ENCODE measurements at regions not wholly inside any gene's neighbourhood (a gene's known extent, or its start where the extent isn't known, plus 50 kb on each side); places are given as distances from the start of the nearest gene placed in this dataset.

GRCh38 chr11:91986218-91986617 is 238.4 kb upstream of the FAT3 start:
- H3K36me3 Mint-ChIP-seq = no peaks in the 10 kb centered on the region
- no peaks in the 10 kb centered on the region for H3K4me1 Mint-ChIP-seq
- peaks cover 3% of the 10 kb centered on the region for H3K9me3 Mint-ChIP-seq (ENCODE audit: low read depth)
- ATAC-seq (no peak), DNase-seq (no peak)
- CTCF ChIA-PET = no interaction called here
- H3K27me3 Mint-ChIP-seq = no peaks in the 10 kb centered on the region
- H3K27ac Mint-ChIP-seq = no peak overlapping the region
- no peak overlapping the region for H3K4me3 Mint-ChIP-seq

- no peaks in the 10 kb centered on the region for H3K27me3 Mint-ChIP-seq
- no peak for ATAC-seq
- H3K27ac Mint-ChIP-seq = no peak overlapping the region
- peaks cover 3% of the 10 kb centered on the region for H3K9me3 Mint-ChIP-seq (ENCODE audit: low read depth)
- no peaks in the 10 kb centered on the region for H3K4me1 Mint-ChIP-seq
- CTCF ChIA-PET = interaction anchor here (0.7 kb wide), 1 partner anchor 8 kb away, joined by 3 read pairs; no protein-coding TSS in a partner anchor
- no peaks in the 10 kb centered on the region for H3K36me3 Mint-ChIP-seq
- no peak for DNase-seq
- H3K4me3 Mint-ChIP-seq = no peak overlapping the region
Measured at GRCh38 chr11:91984033-91984584, 240.5 kb upstream of the FAT3 start.

- H3K9me3 Mint-ChIP-seq (ENCODE audit: low read depth) = peaks cover 3% of the 10 kb centered on the region
- DNase-seq (no peak), ATAC-seq (no peak)
- no peaks in the 10 kb centered on the region for H3K4me1 Mint-ChIP-seq
- no peaks in the 10 kb centered on the region for H3K36me3 Mint-ChIP-seq
- CTCF ChIA-PET = no interaction called here
- H3K27ac Mint-ChIP-seq = no peak overlapping the region
- no peaks in the 10 kb centered on the region for H3K27me3 Mint-ChIP-seq
- H3K4me3 Mint-ChIP-seq = no peak overlapping the region
Measured at GRCh38 chr11:91981995-91982394, 242.6 kb upstream of the FAT3 start.

- DNase-seq (no peak), ATAC-seq (no peak)
- no peaks in the 10 kb centered on the region for H3K27me3 Mint-ChIP-seq
- no peaks in the 10 kb centered on the region for H3K36me3 Mint-ChIP-seq
- no peak overlapping the region for H3K27ac Mint-ChIP-seq
- no peak overlapping the region for H3K4me3 Mint-ChIP-seq
- H3K9me3 Mint-ChIP-seq (ENCODE audit: low read depth) = peaks cover 3% of the 10 kb centered on the region
- H3K4me1 Mint-ChIP-seq = no peaks in the 10 kb centered on the region
- CTCF ChIA-PET = no interaction called here
Measured at GRCh38 chr11:91979775-91980174, 244.8 kb upstream of the FAT3 start.

- H3K27ac Mint-ChIP-seq = no peak overlapping the region
- H3K27me3 Mint-ChIP-seq = no peaks in the 10 kb centered on the region
- ATAC-seq (no peak), DNase-seq (no peak)
- no peak overlapping the region for H3K4me3 Mint-ChIP-seq
- H3K4me1 Mint-ChIP-seq = no peaks in the 10 kb centered on the region
- no peaks in the 10 kb centered on the region for H3K36me3 Mint-ChIP-seq
- CTCF ChIA-PET = no interaction called here
- H3K9me3 Mint-ChIP-seq (ENCODE audit: low read depth) = peaks cover 3% of the 10 kb centered on the region
Measured at GRCh38 chr11:91978747-91979146, 245.9 kb upstream of the FAT3 start.

- no peaks in the 10 kb centered on the region for H3K9me3 Mint-ChIP-seq (ENCODE audit: low read depth)
- no peaks in the 10 kb centered on the region for H3K36me3 Mint-ChIP-seq
- CTCF ChIA-PET = no interaction called here
- no peak for ATAC-seq
- DNase-seq = no peak
- no peak overlapping the region for H3K4me3 Mint-ChIP-seq
- no peaks in the 10 kb centered on the region for H3K4me1 Mint-ChIP-seq
- no peak overlapping the region for H3K27ac Mint-ChIP-seq
- H3K27me3 Mint-ChIP-seq = no peaks in the 10 kb centered on the region
Measured at GRCh38 chr11:91972665-91973266, 251.9 kb upstream of the FAT3 start.

GRCh38 chr11:91970624-91971023 is 254.0 kb upstream of the FAT3 start:
- H3K4me3 Mint-ChIP-seq = no peak overlapping the region
- peaks cover 2% of the 10 kb centered on the region for H3K9me3 Mint-ChIP-seq (ENCODE audit: low read depth)
- CTCF ChIA-PET = no interaction called here
- H3K27me3 Mint-ChIP-seq = no peaks in the 10 kb centered on the region
- H3K36me3 Mint-ChIP-seq = no peaks in the 10 kb centered on the region
- no peak overlapping the region for H3K27ac Mint-ChIP-seq
- DNase-seq (no peak), ATAC-seq (no peak)
- H3K4me1 Mint-ChIP-seq = no peaks in the 10 kb centered on the region

GRCh38 chr11:91969486-91969885 is 255.1 kb upstream of the FAT3 start:
- H3K27me3 Mint-ChIP-seq = no peaks in the 10 kb centered on the region
- H3K4me1 Mint-ChIP-seq = no peaks in the 10 kb centered on the region
- H3K36me3 Mint-ChIP-seq = no peaks in the 10 kb centered on the region
- no peak overlapping the region for H3K27ac Mint-ChIP-seq
- CTCF ChIA-PET = no interaction called here
- DNase-seq (no peak), ATAC-seq (no peak)
- no peak overlapping the region for H3K4me3 Mint-ChIP-seq
- H3K9me3 Mint-ChIP-seq (ENCODE audit: low read depth) = peaks cover 5% of the 10 kb centered on the region

GRCh38 chr11:91967691-91968045 is 256.9 kb upstream of the FAT3 start:
- Mint-ChIP-seq H3K9me3 (ENCODE audit: low read depth) (peaks cover 8% of the 10 kb centered on the region), H3K4me3 (no peak overlapping the region), H3K4me1 (no peaks in the 10 kb centered on the region), H3K27ac (no peak overlapping the region), H3K36me3 (no peaks in the 10 kb centered on the region), H3K27me3 (no peaks in the 10 kb centered on the region)
- CTCF ChIA-PET = no interaction called here
- ATAC-seq (no peak), DNase-seq (no peak)

GRCh38 chr11:91967026-91967690 is 257.5 kb upstream of the FAT3 start:
- H3K27ac Mint-ChIP-seq = no peak overlapping the region
- CTCF ChIA-PET = no interaction called here
- H3K4me1 Mint-ChIP-seq = no peaks in the 10 kb centered on the region
- no peak for DNase-seq
- peaks cover 10% of the 10 kb centered on the region for H3K9me3 Mint-ChIP-seq (ENCODE audit: low read depth)
- no peak for ATAC-seq
- no peaks in the 10 kb centered on the region for H3K27me3 Mint-ChIP-seq
- no peaks in the 10 kb centered on the region for H3K36me3 Mint-ChIP-seq
- no peak overlapping the region for H3K4me3 Mint-ChIP-seq

- H3K36me3 Mint-ChIP-seq = no peaks in the 10 kb centered on the region
- H3K4me3 Mint-ChIP-seq = no peak overlapping the region
- H3K27me3 Mint-ChIP-seq = no peaks in the 10 kb centered on the region
- no peaks in the 10 kb centered on the region for H3K4me1 Mint-ChIP-seq
- peaks cover 10% of the 10 kb centered on the region for H3K9me3 Mint-ChIP-seq (ENCODE audit: low read depth)
- CTCF ChIA-PET = no interaction called here
- no peak overlapping the region for H3K27ac Mint-ChIP-seq
- ATAC-seq (no peak), DNase-seq (no peak)
Measured at GRCh38 chr11:91966368-91966767, 258.2 kb upstream of the FAT3 start.

- no peaks in the 10 kb centered on the region for H3K36me3 Mint-ChIP-seq
- peaks cover 12% of the 10 kb centered on the region for H3K9me3 Mint-ChIP-seq (ENCODE audit: low read depth)
- H3K4me3 Mint-ChIP-seq = no peak overlapping the region
- H3K27ac Mint-ChIP-seq = no peak overlapping the region
- no peaks in the 10 kb centered on the region for H3K4me1 Mint-ChIP-seq
- DNase-seq (no peak), ATAC-seq (no peak)
- no peaks in the 10 kb centered on the region for H3K27me3 Mint-ChIP-seq
- CTCF ChIA-PET = no interaction called here
Measured at GRCh38 chr11:91960770-91961169, 263.8 kb upstream of the FAT3 start.

- Mint-ChIP-seq H3K4me1 (no peaks in the 10 kb centered on the region), H3K27ac (no peak overlapping the region), H3K36me3 (no peaks in the 10 kb centered on the region), H3K9me3 (ENCODE audit: low read depth) (peaks cover 8% of the 10 kb centered on the region), H3K27me3 (no peaks in the 10 kb centered on the region), H3K4me3 (no peak overlapping the region)
- CTCF ChIA-PET = no interaction called here
- ATAC-seq (no peak), DNase-seq (no peak)
Measured at GRCh38 chr11:91959411-91959810, 265.2 kb upstream of the FAT3 start.

- no peak for DNase-seq
- no peaks in the 10 kb centered on the region for H3K4me1 Mint-ChIP-seq
- no peak for ATAC-seq
- no peaks in the 10 kb centered on the region for H3K36me3 Mint-ChIP-seq
- no peak overlapping the region for H3K27ac Mint-ChIP-seq
- H3K27me3 Mint-ChIP-seq = no peaks in the 10 kb centered on the region
- H3K4me3 Mint-ChIP-seq = no peak overlapping the region
- CTCF ChIA-PET = no interaction called here
- H3K9me3 Mint-ChIP-seq (ENCODE audit: low read depth) = peaks cover 3% of the 10 kb centered on the region
Measured at GRCh38 chr11:91956711-91957110, 267.9 kb upstream of the FAT3 start.
